ENCODE measurements at regions not wholly inside any gene's neighbourhood (a gene's known extent, or its start where the extent isn't known, plus 50 kb on each side); places are given as distances from the start of the nearest gene placed in this dataset.
A peak's percentile ranks its signal among the peaks of the same experiment; 100 is the strongest.
"Not testable (repeated sequence)": the region's sequence is repeated elsewhere in the genome, so short reads cannot be mapped to it uniquely, and the experiment has no call there.

GRCh38 chr7:1620176-1620575, 49.9 kb upstream of the ELFN1 start:
- not testable (repeated sequence) for H3K27ac ChIP-seq
- H3K4me3 ChIP-seq, result peak overlapping the region in 1 of 7 experiments; percentile 23

GRCh38 chr7:1619152-1620079, 49.6 kb upstream of the PSMG3 start:
- H3K27ac ChIP-seq, result no peak overlapping the region
- H3K4me3 ChIP-seq, result peak overlapping the region in 1 of 7 experiments; percentile 23
